Loucy (cell line): ENCODE measurements at regions not wholly inside any gene's neighbourhood (a gene's known extent, or its start where the extent isn't known, plus 50 kb on each side); places are given as distances from the start of the nearest gene placed in this dataset.

Experiments
- H2AFZ ChIP-seq: fragments of 200-600 bp; sonication (generic); 2 replicates; pipeline ENCODE4 v1.6.0; 2016; ENCODE audit warnings: antibody characterized with exemption, mild to moderate bottlenecking, low read length, moderate library complexity
- H3F3A ChIP-seq: fragments of 200-600 bp; 2 replicates; pipeline ENCODE4 v1.6.0; 2016; ENCODE audit warnings: antibody characterized with exemption, low read depth, mild to moderate bottlenecking
- H3K27me3 ChIP-seq: fragments of 200-600 bp; sonication (generic); 2 replicates; pipeline ENCODE4 v1.6.1; 2014; ENCODE audit warnings: low read length, mild to moderate bottlenecking; ENCODE audit not compliant: insufficient read depth, poor library complexity, severe bottlenecking
- H3K36me3 ChIP-seq: fragments of 200-600 bp; sonication (generic); 2 replicates; pipeline ENCODE4 v1.6.1; 2016; ENCODE audit warnings: low read length; ENCODE audit not compliant: insufficient read depth
- H3K4me1 ChIP-seq: fragments of 200-600 bp; sonication (generic); 2 replicates; pipeline ENCODE4 v1.5.1; 2014; ENCODE audit warnings: low read length, mild to moderate bottlenecking; ENCODE audit not compliant: insufficient read depth, poor library complexity, severe bottlenecking
- H3K4me2 ChIP-seq: fragments of 200-600 bp; sonication (generic); 2 replicates; pipeline ENCODE4 v1.6.0; 2014; ENCODE audit warnings: antibody characterized with exemption, low read length, low read depth, mild to moderate bottlenecking; ENCODE audit not compliant: poor library complexity, severe bottlenecking
- H3K4me3 ChIP-seq: fragments of 200-600 bp; sonication (generic); 2 replicates; pipeline ENCODE4 v1.5.1; 2014; ENCODE audit warnings: low read length, mild to moderate bottlenecking, mixed read lengths; ENCODE audit not compliant: poor library complexity, severe bottlenecking
- H3K79me2 ChIP-seq: fragments of 200-600 bp; sonication (generic); 2 replicates; pipeline ENCODE4 v1.6.1; 2014; ENCODE audit warnings: low read length; ENCODE audit not compliant: insufficient read depth
- H3K9ac ChIP-seq: fragments of 200-600 bp; sonication (generic); 2 replicates; pipeline ENCODE4 v1.6.0; 2014; ENCODE audit warnings: mild to moderate bottlenecking, low read depth, low read length, moderate library complexity; ENCODE audit not compliant: poor library complexity, severe bottlenecking
- H3K9me2 ChIP-seq: fragments of 200-600 bp; sonication (generic); replicated peaks from 2 replicates; pipeline ENCODE4 v1.6.1; 2016; ENCODE audit warnings: low read depth, low read length, mixed read lengths
- H3K9me3 ChIP-seq: fragments of 200-600 bp; sonication (generic); 2 replicates; pipeline ENCODE4 v1.6.1; 2014; ENCODE audit warnings: mild to moderate bottlenecking, antibody characterized with exemption, low read length, low read depth; ENCODE audit not compliant: insufficient read depth
- H4K20me1 ChIP-seq: fragments of 200-600 bp; sonication (generic); 2 replicates; pipeline ENCODE4 v1.6.0; 2014; ENCODE audit warnings: antibody characterized with exemption, low read length, mild to moderate bottlenecking; ENCODE audit not compliant: insufficient read depth, poor library complexity, severe bottlenecking
- EZH2phosphoT487 ChIP-seq: fragments of 200-600 bp; IDR thresholded peaks from 2 replicates; pipeline ENCODE4 v1.6.1; 2018; ENCODE audit warnings: antibody characterized with exemption, mild to moderate bottlenecking, moderate library complexity, borderline replicate concordance
- TF ChIP-seq, protein P1 (sequence below): fragments of 200-600 bp; sonication (generic); conservative IDR thresholded peaks from 2 replicates; pipeline ENCODE4 v1.5.1; 2014; ENCODE audit warnings: mild to moderate bottlenecking, antibody characterized with exemption, low read length

DNA sequence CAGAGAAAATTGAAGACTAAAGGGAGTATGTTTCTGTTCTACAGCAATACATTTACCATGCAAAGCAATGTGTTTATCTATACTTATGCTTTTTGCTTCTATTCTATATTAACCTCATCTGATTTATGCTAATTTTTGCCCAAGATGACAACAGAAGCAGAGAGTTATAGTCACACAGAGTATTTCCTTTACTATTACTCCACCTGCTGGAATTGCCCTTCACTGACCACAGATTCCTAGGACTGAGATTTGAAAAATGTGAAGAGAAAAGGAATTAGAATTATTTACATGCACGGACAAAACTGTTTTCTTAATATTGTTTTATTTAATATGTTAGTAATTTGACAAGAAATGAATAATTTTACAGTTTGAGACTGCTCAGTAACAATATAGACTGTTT is 745.6 kb downstream of the VGLL3 start:
- H3K9me3 ChIP-seq: no peaks in the 10 kb centered on the region

DNA sequence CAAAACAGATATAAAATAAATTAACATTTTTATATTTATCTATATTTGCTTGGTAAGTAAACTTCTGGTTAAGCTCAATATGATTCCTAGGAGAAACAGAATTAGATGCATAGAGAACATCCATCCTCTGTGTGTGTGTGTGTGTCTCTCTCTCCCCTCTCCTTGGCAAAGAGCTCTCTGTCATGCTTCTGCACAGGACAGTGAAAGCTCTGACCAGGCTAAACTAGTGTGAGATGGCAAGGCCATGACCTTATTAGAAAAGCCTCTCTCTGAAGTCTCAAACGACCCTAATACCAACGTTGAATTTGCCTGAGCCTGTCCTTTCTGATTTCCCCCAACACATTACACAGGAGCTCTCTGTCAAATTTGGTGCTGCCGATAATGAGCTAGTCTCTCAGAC is 746.0 kb downstream of the VGLL3 start:
- no peak overlapping the region for H3K4me2 ChIP-seq
- H2AFZ ChIP-seq: no peak overlapping the region
- no peaks in the 10 kb centered on the region for H4K20me1 ChIP-seq
- H3K9ac ChIP-seq: no peak overlapping the region
- no peaks in the 10 kb centered on the region for H3F3A ChIP-seq
- no peaks in the 10 kb centered on the region for H3K9me2 ChIP-seq
- TF ChIP-seq EZH2phosphoT487: no peak
- TF ChIP-seq, protein P1, sequence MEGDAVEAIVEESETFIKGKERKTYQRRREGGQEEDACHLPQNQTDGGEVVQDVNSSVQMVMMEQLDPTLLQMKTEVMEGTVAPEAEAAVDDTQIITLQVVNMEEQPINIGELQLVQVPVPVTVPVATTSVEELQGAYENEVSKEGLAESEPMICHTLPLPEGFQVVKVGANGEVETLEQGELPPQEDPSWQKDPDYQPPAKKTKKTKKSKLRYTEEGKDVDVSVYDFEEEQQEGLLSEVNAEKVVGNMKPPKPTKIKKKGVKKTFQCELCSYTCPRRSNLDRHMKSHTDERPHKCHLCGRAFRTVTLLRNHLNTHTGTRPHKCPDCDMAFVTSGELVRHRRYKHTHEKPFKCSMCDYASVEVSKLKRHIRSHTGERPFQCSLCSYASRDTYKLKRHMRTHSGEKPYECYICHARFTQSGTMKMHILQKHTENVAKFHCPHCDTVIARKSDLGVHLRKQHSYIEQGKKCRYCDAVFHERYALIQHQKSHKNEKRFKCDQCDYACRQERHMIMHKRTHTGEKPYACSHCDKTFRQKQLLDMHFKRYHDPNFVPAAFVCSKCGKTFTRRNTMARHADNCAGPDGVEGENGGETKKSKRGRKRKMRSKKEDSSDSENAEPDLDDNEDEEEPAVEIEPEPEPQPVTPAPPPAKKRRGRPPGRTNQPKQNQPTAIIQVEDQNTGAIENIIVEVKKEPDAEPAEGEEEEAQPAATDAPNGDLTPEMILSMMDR: no peak
- no peaks in the 10 kb centered on the region for H3K36me3 ChIP-seq
- H3K4me3 ChIP-seq: no peak overlapping the region
- H3K27me3 ChIP-seq: no peaks in the 10 kb centered on the region
- no peaks in the 10 kb centered on the region for H3K9me3 ChIP-seq
- no peaks in the 10 kb centered on the region for H3K4me1 ChIP-seq
- H3K79me2 ChIP-seq: no peaks in the 10 kb centered on the region

More for the DNA sequence above, 745.6 kb downstream of the VGLL3 start:
- no peak for TF ChIP-seq EZH2phosphoT487
- TF ChIP-seq, protein P1: no peak; the same call in none of the 2 replicates
- Histone ChIP-seq H3F3A (no peaks in the 10 kb centered on the region), H3K4me1 (no peaks in the 10 kb centered on the region), H3K9me2 (no peaks in the 10 kb centered on the region), H3K79me2 (no peaks in the 10 kb centered on the region), H3K27me3 (no peaks in the 10 kb centered on the region), H3K36me3 (no peaks in the 10 kb centered on the region), H4K20me1 (no peaks in the 10 kb centered on the region), H3K4me3 (no peak overlapping the region), H3K9ac (no peak overlapping the region), H3K4me2 (no peak overlapping the region), H2AFZ (no peak overlapping the region)

DNA sequence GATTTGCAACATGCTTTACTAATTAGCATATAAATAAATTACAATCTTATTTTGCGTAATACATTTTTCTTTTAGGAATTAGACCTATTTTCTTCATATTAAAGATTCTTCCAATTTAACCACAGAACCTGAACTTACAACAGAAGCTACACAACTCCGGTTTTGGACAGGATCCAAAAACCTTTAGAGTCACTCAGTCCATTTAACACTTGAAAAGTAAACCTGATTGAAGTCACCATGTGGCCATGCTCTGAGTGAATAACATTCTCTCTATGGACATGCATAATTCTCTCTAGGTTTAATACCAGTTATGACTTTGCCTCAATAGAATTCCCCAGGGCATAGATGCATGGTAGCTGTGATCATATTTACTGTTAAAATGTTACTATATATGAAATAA is 751.0 kb downstream of the VGLL3 start:
- Histone ChIP-seq H2AFZ (no peak overlapping the region), H3K4me1 (no peaks in the 10 kb centered on the region), H3K4me3 (no peak overlapping the region), H3K9me2 (no peaks in the 10 kb centered on the region), H3K4me2 (no peak overlapping the region), H3K9me3 (no peaks in the 10 kb centered on the region), H3F3A (no peaks in the 10 kb centered on the region), H3K36me3 (no peaks in the 10 kb centered on the region), H3K27me3 (no peaks in the 10 kb centered on the region), H3K79me2 (no peaks in the 10 kb centered on the region), H4K20me1 (no peaks in the 10 kb centered on the region), H3K9ac (no peak overlapping the region)
- no peak for TF ChIP-seq EZH2phosphoT487
- TF ChIP-seq, protein P1: no peak
